ENCODE measurements at regions not wholly inside any gene's neighbourhood (a gene's known extent, or its start where the extent isn't known, plus 50 kb on each side); places are given as distances from the start of the nearest gene placed in this dataset.

DNA sequence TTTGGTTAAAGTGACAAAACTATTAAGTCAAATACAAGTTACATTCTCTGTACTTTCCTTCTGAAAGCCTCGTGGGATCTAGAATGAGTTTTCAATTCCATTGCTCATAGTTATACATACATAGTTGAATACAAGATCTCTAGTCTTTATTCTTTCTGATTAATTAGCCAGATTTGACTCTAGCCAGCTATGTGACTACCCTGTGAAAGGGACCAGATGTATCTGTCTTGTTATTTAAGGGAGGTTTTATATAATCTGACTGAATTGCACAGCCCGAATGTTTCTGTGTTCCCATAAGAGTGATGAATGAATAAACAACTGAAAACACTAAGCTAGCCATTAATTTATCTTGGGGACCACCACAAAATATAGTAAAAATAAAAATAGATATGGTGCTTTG lies 166.7 kb downstream of the TMEM167A start:
- no peak for TF ChIP-seq CTCF (IDR thresholded peaks at IDR 0.05; ENCODE audit: low read depth, low read length)
- DNase-seq (ENCODE audit: extremely low read depth, low read depth), result no peak

DNA sequence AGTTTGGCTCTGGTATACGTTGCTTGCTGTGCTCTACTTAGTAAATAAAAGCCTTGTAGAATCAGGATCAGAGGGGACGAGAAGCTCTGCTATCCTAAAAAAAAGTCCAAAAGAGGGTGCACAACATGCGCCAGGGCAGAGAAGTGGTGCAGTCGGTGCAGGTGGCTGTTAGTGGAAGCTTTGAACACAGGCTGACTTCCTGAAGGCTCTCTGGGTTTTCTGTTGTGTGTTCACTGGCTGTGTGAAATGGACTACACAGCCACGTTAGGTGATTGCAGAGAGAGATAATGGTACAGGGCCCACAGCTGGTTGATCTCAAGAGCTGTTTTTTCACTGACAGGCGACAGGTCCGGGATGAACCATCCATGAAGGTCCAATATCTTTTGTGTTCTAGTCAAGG lies 167.4 kb downstream of the TMEM167A start:
- TF ChIP-seq CTCF (IDR thresholded peaks at IDR 0.05; ENCODE audit: low read depth, low read length), result no peak
- DNase-seq (ENCODE audit: extremely low read depth, low read depth), result no peak

DNA sequence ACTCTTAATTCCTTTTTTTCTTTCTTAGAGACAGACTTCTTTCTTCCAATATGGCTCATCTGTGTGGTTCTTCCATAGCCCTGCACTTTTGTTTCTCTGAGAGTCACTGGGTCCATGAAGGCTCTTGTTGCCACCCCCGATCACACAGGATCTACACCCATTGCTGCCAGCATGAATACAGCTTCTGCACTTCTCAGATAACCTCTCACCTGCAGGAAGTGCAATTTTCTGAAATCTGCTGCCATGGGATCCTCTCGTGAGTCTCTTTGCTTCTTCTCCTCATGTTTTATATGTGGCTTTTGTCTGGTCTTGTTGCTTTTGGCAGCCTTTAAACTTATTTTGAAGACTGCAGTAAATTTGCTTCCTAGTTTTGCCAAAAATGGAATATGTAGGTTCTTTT lies 171.2 kb downstream of the TMEM167A start:
- TF ChIP-seq CTCF (IDR thresholded peaks at IDR 0.05; ENCODE audit: low read depth, low read length), result no peak
- DNase-seq (ENCODE audit: extremely low read depth, low read depth), result no peak

- no peak for DNase-seq (ENCODE audit: extremely low read depth, low read depth)
- no peak for TF ChIP-seq CTCF (IDR thresholded peaks at IDR 0.05; ENCODE audit: low read depth, low read length)
These were observed 175.8 kb downstream of the TMEM167A start for GRCh38 chr5:82901281-82901888.

DNA sequence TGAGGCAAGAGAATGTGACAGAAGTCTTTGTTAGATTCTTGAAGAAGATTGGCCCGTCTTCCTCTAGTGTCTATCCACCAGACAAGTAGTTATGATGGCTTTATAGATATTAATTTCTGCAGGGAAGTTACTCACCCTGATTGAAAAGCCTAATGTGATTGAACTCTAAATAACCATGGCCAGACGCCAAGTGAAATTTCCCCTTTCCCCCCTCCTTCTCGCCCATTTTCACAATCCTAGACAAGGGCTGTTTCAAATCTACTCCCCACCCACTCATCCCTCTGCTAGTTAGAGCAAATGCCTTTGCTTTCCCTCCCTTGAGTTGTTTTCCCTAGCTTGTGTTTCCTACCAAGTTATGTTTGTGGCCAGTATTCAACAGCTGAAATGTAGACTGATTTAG lies 182.5 kb downstream of the TMEM167A start:
- no peak for DNase-seq (ENCODE audit: extremely low read depth, low read depth)
- TF ChIP-seq CTCF (IDR thresholded peaks at IDR 0.05; ENCODE audit: low read depth, low read length), result no peak

DNA sequence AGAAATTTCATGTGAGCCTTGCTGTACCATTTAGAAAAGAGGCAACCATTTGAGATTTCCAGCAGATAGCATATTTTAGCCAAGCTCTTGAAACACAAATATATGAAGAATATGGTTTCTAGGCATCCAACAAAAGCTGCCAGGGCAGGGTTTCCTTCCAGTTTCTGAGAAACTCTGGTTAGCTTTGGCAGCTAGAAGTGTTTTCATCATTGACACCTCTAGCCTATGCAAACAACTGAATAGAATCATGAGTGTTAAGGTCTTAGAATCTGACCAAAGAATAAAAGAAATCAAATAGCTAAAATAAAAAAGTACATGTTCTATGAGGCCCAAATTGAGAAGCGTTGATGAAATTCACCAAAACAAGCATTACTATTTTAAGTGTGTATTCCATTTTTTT lies 188.1 kb downstream of the TMEM167A start:
- no peak for TF ChIP-seq CTCF (IDR thresholded peaks at IDR 0.05; ENCODE audit: low read depth, low read length)
- DNase-seq (ENCODE audit: extremely low read depth, low read depth), result no peak

DNA sequence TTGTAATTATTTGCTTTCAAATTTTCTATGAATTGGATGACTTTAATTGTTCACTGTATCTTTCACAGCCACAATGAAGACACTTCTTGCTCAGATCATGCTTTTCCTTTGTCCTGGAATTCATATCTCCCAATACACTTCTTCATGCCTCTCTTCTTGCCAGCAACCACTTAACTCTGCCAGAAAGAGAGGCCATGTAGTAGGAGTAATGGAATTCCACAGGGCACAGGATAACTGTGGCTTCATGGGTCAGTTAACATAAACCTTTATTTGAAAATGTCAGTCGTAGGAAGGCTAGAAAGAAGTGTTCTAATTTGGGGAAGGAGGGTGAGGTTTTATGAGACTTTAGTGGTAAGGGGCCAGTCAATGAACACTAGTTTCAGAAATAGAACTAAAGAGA lies 190.3 kb downstream of the TMEM167A start:
- no peak for TF ChIP-seq CTCF (IDR thresholded peaks at IDR 0.05; ENCODE audit: low read depth, low read length)
- DNase-seq (ENCODE audit: extremely low read depth, low read depth), result peak; percentile 16

All from AG09319 (cell line).